OCI-LY1 (cell line): ENCODE measurements at regions not wholly inside any gene's neighbourhood (a gene's known extent, or its start where the extent isn't known, plus 50 kb on each side); places are given as distances from the start of the nearest gene placed in this dataset.

Experiments
- EZH2 ChIP-seq: fragments of 200-600 bp; sonication (generic), shearing (Covaris generic); IDR thresholded peaks from 2 replicates; pipeline ENCODE4 v1.8.0; 2017; ENCODE audit warnings: borderline replicate concordance, mixed run types, mild to moderate bottlenecking, antibody characterized with exemption, low read length, moderate library complexity, mixed read lengths
- TF ChIP-seq, protein P1 (sequence below): fragments of 200-600 bp; sonication (generic), shearing (Covaris generic); IDR thresholded peaks from 2 replicates; pipeline ENCODE4 v1.5.1; 2017; ENCODE audit warnings: mild to moderate bottlenecking, antibody characterized with exemption, low read length, moderate library complexity, mixed read lengths

DNA sequence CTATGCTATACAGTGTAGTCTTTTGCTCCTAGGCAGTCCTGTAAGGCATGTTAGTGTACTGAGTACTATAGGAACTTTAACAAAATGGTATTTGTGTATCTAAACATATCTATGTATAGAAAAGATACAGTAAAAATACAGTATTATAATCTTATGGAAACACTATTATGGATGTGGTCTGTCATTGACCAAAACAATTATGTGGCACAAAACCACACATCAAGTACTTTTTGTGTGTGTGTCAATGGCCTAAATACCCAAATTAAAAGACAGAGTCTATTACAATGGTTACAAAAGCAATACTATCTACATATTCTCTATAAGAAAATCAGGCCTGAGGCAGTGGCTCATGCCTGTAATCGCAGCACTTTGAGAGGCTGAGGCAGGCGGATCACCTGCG, 610.2 kb upstream of the NDST4 start:
- TF ChIP-seq, protein P1, sequence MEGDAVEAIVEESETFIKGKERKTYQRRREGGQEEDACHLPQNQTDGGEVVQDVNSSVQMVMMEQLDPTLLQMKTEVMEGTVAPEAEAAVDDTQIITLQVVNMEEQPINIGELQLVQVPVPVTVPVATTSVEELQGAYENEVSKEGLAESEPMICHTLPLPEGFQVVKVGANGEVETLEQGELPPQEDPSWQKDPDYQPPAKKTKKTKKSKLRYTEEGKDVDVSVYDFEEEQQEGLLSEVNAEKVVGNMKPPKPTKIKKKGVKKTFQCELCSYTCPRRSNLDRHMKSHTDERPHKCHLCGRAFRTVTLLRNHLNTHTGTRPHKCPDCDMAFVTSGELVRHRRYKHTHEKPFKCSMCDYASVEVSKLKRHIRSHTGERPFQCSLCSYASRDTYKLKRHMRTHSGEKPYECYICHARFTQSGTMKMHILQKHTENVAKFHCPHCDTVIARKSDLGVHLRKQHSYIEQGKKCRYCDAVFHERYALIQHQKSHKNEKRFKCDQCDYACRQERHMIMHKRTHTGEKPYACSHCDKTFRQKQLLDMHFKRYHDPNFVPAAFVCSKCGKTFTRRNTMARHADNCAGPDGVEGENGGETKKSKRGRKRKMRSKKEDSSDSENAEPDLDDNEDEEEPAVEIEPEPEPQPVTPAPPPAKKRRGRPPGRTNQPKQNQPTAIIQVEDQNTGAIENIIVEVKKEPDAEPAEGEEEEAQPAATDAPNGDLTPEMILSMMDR = no peak
- TF ChIP-seq EZH2 = no peak
